Mucosa of rectum (tissue), 2 donors: ENCODE measurements at regions not wholly inside any gene's neighbourhood (a gene's known extent, or its start where the extent isn't known, plus 50 kb on each side); places are given as distances from the start of the nearest gene placed in this dataset.
"Not testable (repeated sequence)": the region's sequence is repeated elsewhere in the genome, so short reads cannot be mapped to it uniquely, and the experiment has no call there.

Experiments
- H3K27ac ChIP-seq, 2 donors: one replicate each; pipeline ENCODE4 v1.7.0; 2013; ENCODE audit warnings: inconsistent platforms in 2 of 2, low read depth in 2 of 2, low read length in 2 of 2
- H3K27me3 ChIP-seq, 2 donors: one replicate each; pipeline ENCODE4 v1.7.0; 2013; ENCODE audit warnings: low read length in 2 of 2; ENCODE audit not compliant: control insufficient read depth in 2 of 2, insufficient read depth in 2 of 2
- H3K36me3 ChIP-seq, 2 donors: one replicate each; pipeline ENCODE4 v1.7.0; 2013; ENCODE audit warnings: low read length in 2 of 2; ENCODE audit not compliant: control insufficient read depth in 2 of 2, insufficient read depth in 2 of 2
- H3K4me1 ChIP-seq, 2 donors: one replicate each; pipeline ENCODE4 v1.7.0; 2013; ENCODE audit warnings: low read length in 2 of 2, mild to moderate bottlenecking in 1 of 2; ENCODE audit not compliant: control insufficient read depth in 2 of 2, insufficient read depth in 2 of 2
- H3K4me3 ChIP-seq, 2 donors: one replicate each; pipeline ENCODE4 v1.7.0; 2013; ENCODE audit warnings: low read length in 2 of 2
- H3K9ac ChIP-seq, 2 donors: one replicate each; pipeline ENCODE4 v1.7.0; 2013; ENCODE audit warnings: low read length in 2 of 2, low read depth in 1 of 2, mild to moderate bottlenecking in 1 of 2
- H3K9me3 ChIP-seq, 2 donors: one replicate each; pipeline ENCODE4 v1.7.0; 2013; ENCODE audit warnings: low read length in 2 of 2; ENCODE audit not compliant: control insufficient read depth in 2 of 2
- donor health status: healthy.
- donor health status: Normal muscosa, but diverticular disease.

DNA sequence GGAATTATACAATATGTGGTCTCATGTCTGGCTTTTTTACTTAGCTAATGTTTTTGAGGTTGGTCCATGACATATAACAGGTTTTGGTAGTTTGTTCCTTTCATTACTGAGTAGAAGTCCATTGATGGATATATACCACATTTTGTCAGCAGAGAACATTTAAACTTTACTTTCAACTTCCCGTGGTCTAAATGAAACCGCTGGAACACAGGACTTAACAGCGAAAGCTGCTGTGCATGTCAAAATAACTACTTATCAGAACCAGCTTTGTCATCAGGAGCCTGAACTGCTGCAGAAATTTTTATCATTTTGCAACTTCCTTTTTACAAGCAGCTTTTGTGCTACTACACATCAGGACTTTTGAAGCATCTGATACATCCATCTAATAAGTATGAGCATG is 147.0 kb downstream of the TBC1D2B start:
- H3K36me3 ChIP-seq, H3K9ac ChIP-seq, H3K4me1 ChIP-seq, H3K9me3 ChIP-seq, H3K27me3 ChIP-seq, H3K4me3 ChIP-seq, H3K27ac ChIP-seq: not testable (repeated sequence)

DNA sequence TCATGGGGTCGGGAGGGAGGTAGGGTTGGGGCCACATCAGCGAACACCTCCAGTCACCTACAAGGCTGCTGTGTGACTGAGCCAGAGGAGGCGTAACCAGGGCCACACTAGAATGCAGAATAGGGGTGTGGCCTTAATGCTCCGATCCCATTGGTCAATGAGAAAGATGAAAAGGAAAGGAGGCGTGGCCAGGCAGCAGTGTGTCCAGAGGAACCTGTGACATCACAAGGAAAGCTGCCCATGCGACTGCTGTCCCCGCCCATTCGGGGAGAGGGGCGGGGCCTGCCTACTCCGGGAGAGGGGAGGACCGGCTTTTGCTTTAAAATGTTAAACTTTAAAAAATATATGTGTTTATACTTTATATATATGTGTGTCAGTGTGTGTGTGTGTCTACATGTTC is 150.7 kb downstream of the TBC1D2B start:
- H3K4me1 ChIP-seq, H3K4me3 ChIP-seq, H3K27ac ChIP-seq, H3K9me3 ChIP-seq, H3K27me3 ChIP-seq, H3K9ac ChIP-seq, H3K36me3 ChIP-seq: not testable (repeated sequence)

DNA sequence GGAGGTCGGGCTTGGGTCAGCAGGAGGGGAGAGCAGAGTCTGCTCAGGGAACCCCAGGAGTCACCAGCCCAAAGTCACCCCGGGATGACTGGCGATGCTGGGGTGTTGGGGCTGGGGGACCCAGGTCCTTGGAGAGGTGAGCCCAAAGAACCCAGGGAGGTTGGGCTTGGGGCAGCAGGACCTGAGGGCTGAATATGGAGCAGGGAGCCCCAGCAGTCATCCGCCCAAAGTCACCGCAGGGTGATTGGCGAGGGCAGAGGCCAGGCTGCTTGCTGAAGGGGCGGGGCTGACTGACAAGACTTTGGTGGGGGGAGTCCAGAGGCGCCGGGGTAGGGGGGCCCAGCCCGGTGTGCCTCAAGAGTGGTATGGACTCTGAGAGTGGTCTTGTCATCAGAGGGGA is 151.2 kb downstream of the TBC1D2B start:
- H3K36me3 ChIP-seq, H3K9ac ChIP-seq, H3K4me3 ChIP-seq, H3K27me3 ChIP-seq, H3K27ac ChIP-seq, H3K9me3 ChIP-seq, H3K4me1 ChIP-seq: not testable (repeated sequence)

DNA sequence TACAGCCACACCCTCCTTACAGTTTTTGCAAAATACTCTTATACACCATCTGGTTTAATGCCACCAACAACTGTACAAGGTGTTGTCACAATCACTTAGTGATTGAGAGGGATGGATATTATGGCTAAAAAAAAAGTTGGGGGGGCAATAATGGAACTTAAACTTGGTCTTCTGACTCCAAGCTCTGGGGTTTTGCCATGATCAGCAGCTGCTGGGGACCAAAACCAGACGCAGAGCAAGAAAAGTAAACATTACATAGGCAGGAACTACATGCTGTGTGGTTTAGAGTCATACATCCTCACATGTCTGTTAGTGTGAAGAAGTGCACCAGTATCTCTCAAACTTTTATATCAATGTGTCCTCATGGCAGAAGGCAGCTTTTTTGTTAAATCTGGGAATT is 152.4 kb downstream of the TBC1D2B start:
- not testable (repeated sequence) for H3K9me3 ChIP-seq, H3K27ac ChIP-seq, H3K4me1 ChIP-seq, H3K27me3 ChIP-seq, H3K9ac ChIP-seq, H3K4me3 ChIP-seq, H3K36me3 ChIP-seq

- Histone ChIP-seq H3K9me3 (no peaks in the 10 kb centered on the region), H3K4me1 (no peaks in the 10 kb centered on the region), H3K27me3 (no peaks in the 10 kb centered on the region)
Measured at GRCh38 chr15:77921664-77922063, 155.8 kb downstream of the TBC1D2B start.

GRCh38 chr15:77916966-77917635 is 160.4 kb downstream of the TBC1D2B start:
- not testable (repeated sequence) for H3K36me3 ChIP-seq, H3K27me3 ChIP-seq, H3K4me3 ChIP-seq, H3K27ac ChIP-seq, H3K9ac ChIP-seq, H3K4me1 ChIP-seq, H3K9me3 ChIP-seq

More at GRCh38 chr15:77921664-77922063, 155.8 kb downstream of the TBC1D2B start:
- H3K4me3 ChIP-seq = no peak overlapping the region
- no peak overlapping the region for H3K9ac ChIP-seq
- no peak overlapping the region for H3K27ac ChIP-seq
- no peaks in the 10 kb centered on the region for H3K36me3 ChIP-seq

GRCh38 chr15:77915961-77916330 is 161.6 kb downstream of the TBC1D2B start:
- not testable (repeated sequence) for H3K4me1 ChIP-seq, H3K9me3 ChIP-seq, H3K27ac ChIP-seq, H3K9ac ChIP-seq, H3K4me3 ChIP-seq, H3K27me3 ChIP-seq, H3K36me3 ChIP-seq

DNA sequence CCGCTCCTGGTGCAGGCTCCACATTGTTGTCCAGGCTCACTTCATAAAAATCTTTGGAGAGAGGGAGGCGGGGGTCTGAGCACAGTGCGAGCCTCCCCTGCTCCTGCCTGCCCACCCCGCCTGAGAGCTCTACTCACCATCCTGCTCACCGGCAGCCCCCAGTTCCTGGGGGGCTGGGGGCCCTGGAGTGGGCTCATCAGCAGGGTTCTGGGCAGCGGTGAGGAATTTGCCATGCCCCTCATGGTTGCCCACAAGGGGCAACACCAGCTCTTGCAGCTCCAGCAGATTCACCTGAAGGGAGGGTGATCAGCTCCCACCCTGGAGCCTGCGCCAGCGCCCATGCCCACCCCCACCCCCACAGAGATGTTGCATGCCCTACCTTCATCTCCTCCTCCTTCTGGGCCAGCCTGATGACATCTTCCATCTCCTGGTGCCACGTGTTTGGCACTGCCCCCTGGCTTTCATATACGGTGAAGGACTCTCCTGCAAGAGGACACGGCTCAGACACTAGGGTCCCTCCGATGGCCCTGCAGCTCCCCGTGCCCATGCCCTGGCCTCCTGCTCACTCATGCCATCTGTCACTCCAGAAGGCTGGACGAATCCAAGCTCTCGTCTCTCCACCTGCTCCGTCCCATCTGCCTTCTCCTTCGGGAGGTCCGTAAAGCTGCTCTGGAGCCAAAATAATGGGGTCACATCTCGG is 162.1 kb downstream of the TBC1D2B start:
- Histone ChIP-seq H3K4me1 (no peaks in the 10 kb centered on the region), H3K9me3 (no peaks in the 10 kb centered on the region), H3K27ac (no peak overlapping the region), H3K36me3 (no peaks in the 10 kb centered on the region), H3K27me3 (no peaks in the 10 kb centered on the region), H3K9ac (no peak overlapping the region), H3K4me3 (no peak overlapping the region)

DNA sequence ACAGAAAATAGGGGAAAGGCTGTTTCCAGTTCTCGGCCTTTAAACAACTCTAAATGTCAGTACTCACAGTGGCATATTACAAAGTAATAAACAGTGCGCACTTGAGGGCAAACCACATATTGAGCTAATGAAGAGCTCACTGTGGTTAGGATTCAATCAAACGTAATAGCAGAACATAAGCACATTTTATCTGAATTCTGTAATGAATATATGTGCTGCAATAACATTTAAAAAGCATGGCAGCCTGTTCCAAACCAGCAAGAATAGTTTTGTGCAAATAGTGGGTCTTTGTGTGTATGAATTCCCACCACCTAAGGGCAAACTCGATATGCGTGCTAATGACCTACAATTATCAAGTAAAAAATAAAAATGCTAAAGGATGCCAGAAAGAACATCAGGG is 163.0 kb downstream of the TBC1D2B start:
- not testable (repeated sequence) for H3K4me3 ChIP-seq, H3K27me3 ChIP-seq, H3K4me1 ChIP-seq, H3K27ac ChIP-seq, H3K9ac ChIP-seq, H3K9me3 ChIP-seq, H3K36me3 ChIP-seq

DNA sequence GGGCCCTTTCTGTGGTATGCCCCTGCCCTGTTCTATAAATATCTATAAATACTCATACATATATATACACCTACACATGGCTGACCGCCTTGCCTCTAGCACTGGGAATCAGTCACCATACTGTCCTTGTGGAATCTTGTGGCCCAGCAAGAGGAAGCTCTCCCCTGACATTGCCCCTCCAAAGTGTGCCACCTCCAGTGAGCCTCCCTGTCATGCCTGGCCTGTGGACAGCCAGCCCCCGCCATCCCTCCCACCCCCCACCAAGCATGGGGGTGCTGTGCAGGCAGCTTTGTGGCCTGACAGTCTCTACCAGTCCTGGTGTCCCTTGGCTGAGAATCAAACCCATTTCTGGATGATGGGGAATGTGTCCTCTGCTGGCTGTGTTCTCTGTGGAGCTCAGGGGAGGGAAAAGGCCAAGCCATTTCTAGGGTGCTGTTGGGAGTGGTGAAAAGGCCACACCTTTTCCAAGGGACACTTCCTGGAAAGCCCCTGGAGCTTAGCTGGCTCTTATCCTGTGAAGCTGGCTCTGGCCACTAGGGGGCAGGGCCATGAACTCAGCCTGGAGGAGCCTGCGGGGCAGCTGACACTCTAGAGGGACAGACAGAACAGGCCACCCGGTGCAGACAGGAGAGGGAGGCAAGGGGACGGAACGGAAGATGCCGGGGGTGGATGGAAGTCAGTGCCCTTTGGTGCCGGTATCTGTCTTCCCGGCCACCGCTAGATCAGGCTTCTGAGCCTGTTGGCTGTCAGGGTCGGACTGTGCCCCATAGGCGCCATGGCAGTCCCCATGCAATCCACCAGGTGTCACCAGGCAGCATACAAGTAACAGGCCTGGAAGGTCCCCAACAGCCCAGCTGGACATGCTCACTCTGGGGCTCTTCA is 167.2 kb downstream of the TBC1D2B start:
- Histone ChIP-seq H3K27ac (peak overlapping the region in 1 of 2 donors; percentile 48), H3K4me3 (peak overlapping the region; percentile 68 to 72), H3K9ac (peak overlapping the region; percentile 61 to 65)
- not testable (repeated sequence) for H3K4me1 ChIP-seq, H3K9me3 ChIP-seq, H3K27me3 ChIP-seq, H3K36me3 ChIP-seq
